Endothelial cell (in vitro differentiated cells): ENCODE measurements at regions not wholly inside any gene's neighbourhood (a gene's known extent, or its start where the extent isn't known, plus 50 kb on each side); places are given as distances from the start of the nearest gene placed in this dataset.

Experiments used
- DNase-seq: peaks from one replicate; pipeline ENCODE4 v3.0.0; 2021; ENCODE audit warnings: low spot score
- H3K27ac Mint-ChIP-seq: one replicate; pipeline ENCODE4 v1.8.0; 2021; ENCODE audit warnings: mixed read lengths, inconsistent platforms; ENCODE audit not compliant: unreplicated experiment
- H3K27me3 Mint-ChIP-seq: one replicate; pipeline ENCODE4 v1.8.0; 2021; ENCODE audit warnings: mild to moderate bottlenecking, moderate library complexity, mixed read lengths, inconsistent platforms; ENCODE audit not compliant: unreplicated experiment
- H3K36me3 Mint-ChIP-seq: one replicate; pipeline ENCODE4 v1.8.0; 2021; ENCODE audit warnings: mild to moderate bottlenecking, low read depth, mixed read lengths, inconsistent platforms; ENCODE audit not compliant: unreplicated experiment
- H3K4me1 Mint-ChIP-seq: one replicate; pipeline ENCODE4 v1.8.0; 2021; ENCODE audit warnings: mild to moderate bottlenecking, mixed read lengths, inconsistent platforms; ENCODE audit not compliant: unreplicated experiment
- H3K4me3 Mint-ChIP-seq: one replicate; pipeline ENCODE4 v1.8.0; 2021; ENCODE audit warnings: mild to moderate bottlenecking, mixed read lengths, inconsistent platforms; ENCODE audit not compliant: unreplicated experiment
- H3K9me3 Mint-ChIP-seq: one replicate; pipeline ENCODE4 v1.8.0; 2021; ENCODE audit warnings: mixed read lengths, inconsistent platforms; ENCODE audit not compliant: unreplicated experiment
- TF ChIP-seq, protein P1 (sequence below): fragments of 200-600 bp; sonication (generic); IDR thresholded peaks from one replicate; pipeline ENCODE4 v1.5.0; 2021; ENCODE audit warnings: antibody characterized with exemption; ENCODE audit not compliant: unreplicated experiment

DNA sequence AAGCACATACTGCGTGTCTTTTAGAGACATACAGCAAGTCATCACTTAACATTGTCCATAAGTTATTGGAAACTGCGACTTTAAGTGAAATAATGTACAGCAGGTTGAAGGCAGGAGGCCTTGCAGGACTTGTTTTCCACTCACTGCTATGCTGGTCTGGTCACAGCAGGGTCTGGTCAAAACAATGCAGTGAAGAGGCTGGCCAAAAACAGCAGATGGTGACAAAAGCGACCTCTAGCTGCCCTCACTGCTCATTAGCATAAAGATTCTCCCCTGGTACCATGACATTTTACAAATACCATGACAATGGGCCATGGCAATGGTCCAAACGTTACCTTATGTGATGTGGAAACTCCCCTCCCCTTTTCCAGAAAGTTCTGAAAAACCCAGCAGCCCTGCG lies 1283.6 kb downstream of the FSTL5 start:
- Mint-ChIP-seq H3K9me3 (no peaks in the 10 kb centered on the region), H3K4me3 (no peak overlapping the region), H3K4me1 (no peaks in the 10 kb centered on the region), H3K36me3 (no peaks in the 10 kb centered on the region), H3K27me3 (no peaks in the 10 kb centered on the region), H3K27ac (no peak overlapping the region)
- TF ChIP-seq, protein P1, sequence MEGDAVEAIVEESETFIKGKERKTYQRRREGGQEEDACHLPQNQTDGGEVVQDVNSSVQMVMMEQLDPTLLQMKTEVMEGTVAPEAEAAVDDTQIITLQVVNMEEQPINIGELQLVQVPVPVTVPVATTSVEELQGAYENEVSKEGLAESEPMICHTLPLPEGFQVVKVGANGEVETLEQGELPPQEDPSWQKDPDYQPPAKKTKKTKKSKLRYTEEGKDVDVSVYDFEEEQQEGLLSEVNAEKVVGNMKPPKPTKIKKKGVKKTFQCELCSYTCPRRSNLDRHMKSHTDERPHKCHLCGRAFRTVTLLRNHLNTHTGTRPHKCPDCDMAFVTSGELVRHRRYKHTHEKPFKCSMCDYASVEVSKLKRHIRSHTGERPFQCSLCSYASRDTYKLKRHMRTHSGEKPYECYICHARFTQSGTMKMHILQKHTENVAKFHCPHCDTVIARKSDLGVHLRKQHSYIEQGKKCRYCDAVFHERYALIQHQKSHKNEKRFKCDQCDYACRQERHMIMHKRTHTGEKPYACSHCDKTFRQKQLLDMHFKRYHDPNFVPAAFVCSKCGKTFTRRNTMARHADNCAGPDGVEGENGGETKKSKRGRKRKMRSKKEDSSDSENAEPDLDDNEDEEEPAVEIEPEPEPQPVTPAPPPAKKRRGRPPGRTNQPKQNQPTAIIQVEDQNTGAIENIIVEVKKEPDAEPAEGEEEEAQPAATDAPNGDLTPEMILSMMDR: no peak
- no peak for DNase-seq

DNA sequence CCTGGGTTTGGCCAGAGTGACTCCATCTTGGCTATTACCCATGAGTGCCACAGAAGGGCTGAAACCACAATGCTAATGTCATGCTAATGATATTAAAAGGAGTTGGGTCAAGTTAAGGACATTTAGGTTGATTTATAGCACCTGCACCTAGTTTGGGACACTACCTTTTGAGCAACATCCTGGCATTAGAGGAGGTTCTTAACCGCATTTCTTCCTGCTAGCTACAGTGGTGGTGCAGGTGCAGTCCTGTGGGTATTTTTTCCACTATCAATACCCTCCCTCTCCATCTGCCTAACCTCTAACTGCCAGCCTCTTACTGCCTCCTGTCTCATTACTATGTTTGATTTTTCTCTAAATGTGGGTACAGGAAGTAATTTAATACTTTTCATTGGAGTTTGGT lies 1276.1 kb downstream of the FSTL5 start:
- Mint-ChIP-seq H3K4me3 (no peak overlapping the region), H3K9me3 (no peaks in the 10 kb centered on the region), H3K27me3 (peaks cover 1% of the 10 kb centered on the region), H3K4me1 (no peaks in the 10 kb centered on the region), H3K27ac (no peak overlapping the region), H3K36me3 (no peaks in the 10 kb centered on the region)
- no peak for DNase-seq
- TF ChIP-seq, protein P1: no peak

DNA sequence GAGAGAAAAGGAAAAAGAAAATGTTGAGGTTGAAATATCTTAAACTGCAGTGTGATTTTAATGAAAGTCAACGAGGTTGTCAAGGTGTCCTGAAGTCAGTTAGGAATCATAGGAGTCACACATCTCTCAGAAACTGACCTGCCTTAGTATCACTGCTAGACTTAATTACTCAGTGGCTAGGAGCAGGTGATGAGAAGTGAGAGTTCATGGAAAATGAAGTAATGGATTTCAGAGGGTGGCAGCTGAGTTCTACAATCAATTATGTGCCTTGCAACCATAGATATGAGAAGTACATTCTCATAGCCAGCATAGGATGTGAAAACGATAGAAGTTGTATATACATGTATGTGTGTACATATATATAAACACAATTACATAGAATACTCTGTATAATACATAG lies 1269.7 kb downstream of the FSTL5 start:
- H3K9me3 Mint-ChIP-seq: no peaks in the 10 kb centered on the region
- H3K27me3 Mint-ChIP-seq: no peaks in the 10 kb centered on the region
- TF ChIP-seq, protein P1: no peak
- H3K4me1 Mint-ChIP-seq: no peaks in the 10 kb centered on the region
- no peaks in the 10 kb centered on the region for H3K36me3 Mint-ChIP-seq
- no peak overlapping the region for H3K4me3 Mint-ChIP-seq
- no peak overlapping the region for H3K27ac Mint-ChIP-seq
- DNase-seq: no peak

DNA sequence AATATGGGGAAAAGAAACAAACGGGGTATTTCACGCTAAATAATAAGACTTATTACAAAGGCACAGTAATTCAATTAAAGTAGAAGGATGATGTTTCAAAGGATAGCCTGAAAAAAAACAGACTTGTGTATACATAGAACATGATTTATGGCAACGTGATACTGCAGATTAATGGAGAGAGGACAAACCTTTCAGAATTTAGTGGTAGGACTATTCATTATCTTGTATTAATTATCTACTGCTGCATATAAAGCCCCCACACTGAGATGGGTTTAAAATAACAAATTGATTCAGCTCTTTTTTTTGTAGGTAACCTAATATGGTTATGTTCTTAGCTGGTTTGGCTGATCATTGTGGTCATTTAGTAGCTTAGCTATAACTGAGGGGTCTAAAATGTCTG lies 1269.0 kb downstream of the FSTL5 start:
- Mint-ChIP-seq H3K36me3 (no peaks in the 10 kb centered on the region), H3K4me3 (no peak overlapping the region), H3K9me3 (no peaks in the 10 kb centered on the region), H3K4me1 (no peaks in the 10 kb centered on the region), H3K27me3 (no peaks in the 10 kb centered on the region), H3K27ac (no peak overlapping the region)
- DNase-seq: no peak
- TF ChIP-seq, protein P1: no peak

DNA sequence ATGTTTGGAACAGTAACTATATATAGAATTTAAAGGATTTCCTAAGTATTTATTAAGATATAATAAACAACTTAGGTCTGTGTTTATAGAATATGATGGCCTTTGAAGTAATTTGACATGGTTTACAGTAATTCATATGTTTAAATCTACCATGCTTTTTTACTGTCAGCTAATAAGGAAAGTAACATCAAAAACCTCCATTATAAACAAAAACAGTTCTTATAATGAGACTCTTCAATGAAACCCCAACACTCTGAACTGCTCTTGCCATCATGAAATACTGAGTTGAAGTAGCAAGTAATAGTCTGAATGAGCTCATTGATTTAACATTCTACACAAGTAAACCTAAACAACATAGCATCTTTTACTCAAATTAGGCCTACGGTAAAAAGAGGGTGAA lies 1236.5 kb downstream of the FSTL5 start:
- H3K27me3 Mint-ChIP-seq: no peaks in the 10 kb centered on the region
- no peaks in the 10 kb centered on the region for H3K36me3 Mint-ChIP-seq
- H3K27ac Mint-ChIP-seq: no peak overlapping the region
- H3K4me3 Mint-ChIP-seq: no peak overlapping the region
- no peak for DNase-seq
- no peaks in the 10 kb centered on the region for H3K4me1 Mint-ChIP-seq
- TF ChIP-seq, protein P1: no peak
- no peaks in the 10 kb centered on the region for H3K9me3 Mint-ChIP-seq
